ENCODE measurements at regions not wholly inside any gene's neighbourhood (a gene's known extent, or its start where the extent isn't known, plus 50 kb on each side); places are given as distances from the start of the nearest gene placed in this dataset.
"Not testable (repeated sequence)": the region's sequence is repeated elsewhere in the genome, so short reads cannot be mapped to it uniquely, and the experiment has no call there.

DNA sequence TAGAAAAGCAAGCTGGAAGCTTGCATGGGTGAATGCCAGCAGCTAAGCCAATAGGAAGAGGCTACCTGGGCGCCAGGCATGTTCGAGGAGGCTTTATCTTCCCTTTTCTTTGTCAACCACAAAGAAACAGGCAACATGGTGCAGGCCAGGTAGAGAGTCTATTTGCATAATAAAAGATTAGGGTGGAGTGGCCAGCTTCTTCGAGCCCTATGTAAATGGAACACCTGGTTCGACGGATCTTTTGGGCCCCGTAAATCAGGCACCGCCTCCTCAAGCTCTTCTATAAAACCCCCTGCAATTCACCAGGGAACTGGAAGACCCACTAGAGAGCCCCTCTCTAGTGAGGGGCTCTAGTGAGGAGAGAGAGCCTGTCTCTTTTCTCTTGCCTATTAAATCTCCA, 1106.2 kb upstream of the CELF2 start:
- no peak for DNase-seq

DNA sequence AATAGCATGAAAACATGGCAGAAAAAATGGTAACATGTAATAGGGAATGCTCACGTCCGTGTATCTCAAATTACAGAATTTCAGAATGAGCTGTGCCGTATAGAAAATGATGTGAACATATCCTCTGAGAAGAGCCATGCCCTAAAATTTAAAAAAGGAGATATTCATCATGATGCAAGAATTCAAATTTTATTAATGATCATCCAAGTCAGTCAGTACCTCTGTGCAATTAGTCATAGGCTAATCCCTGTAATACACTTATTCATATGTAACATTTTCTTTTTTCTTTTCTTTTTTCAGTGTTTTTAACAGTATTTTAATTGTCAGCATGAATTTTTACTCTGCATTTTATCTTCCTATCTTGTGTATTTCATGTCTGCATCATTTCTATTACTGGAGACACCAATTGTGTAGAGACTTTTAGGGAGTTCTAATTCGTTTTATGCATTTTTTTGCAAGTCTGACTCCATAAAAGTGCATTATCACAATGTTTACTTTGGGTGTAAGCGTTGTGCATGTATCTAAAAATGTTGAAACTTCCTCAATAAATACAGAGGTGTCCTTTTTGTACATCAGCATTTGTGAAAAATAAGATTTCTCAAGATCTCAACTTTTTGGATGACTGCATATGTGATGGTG, 1103.7 kb upstream of the CELF2 start:
- DNase-seq: no peak

DNA sequence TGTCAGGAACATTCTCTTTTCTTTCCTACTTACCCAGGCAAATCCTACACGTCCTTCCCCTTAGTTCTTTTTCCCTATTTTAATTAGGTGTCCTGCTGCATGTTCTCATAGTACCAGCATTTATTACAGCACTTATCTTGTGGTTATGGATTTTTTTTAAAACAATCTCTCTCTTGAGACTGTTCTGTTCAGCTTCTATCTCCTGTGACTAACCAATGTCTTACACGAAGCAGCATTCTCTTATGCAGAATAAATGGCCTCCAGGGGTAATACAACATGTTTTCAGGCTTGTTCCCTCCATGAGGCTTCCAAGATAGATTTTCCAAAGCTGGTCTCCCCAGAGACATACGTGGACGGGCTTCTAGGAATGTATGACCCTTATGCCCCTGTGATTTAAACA, 1096.1 kb upstream of the CELF2 start:
- no peak for DNase-seq

DNA sequence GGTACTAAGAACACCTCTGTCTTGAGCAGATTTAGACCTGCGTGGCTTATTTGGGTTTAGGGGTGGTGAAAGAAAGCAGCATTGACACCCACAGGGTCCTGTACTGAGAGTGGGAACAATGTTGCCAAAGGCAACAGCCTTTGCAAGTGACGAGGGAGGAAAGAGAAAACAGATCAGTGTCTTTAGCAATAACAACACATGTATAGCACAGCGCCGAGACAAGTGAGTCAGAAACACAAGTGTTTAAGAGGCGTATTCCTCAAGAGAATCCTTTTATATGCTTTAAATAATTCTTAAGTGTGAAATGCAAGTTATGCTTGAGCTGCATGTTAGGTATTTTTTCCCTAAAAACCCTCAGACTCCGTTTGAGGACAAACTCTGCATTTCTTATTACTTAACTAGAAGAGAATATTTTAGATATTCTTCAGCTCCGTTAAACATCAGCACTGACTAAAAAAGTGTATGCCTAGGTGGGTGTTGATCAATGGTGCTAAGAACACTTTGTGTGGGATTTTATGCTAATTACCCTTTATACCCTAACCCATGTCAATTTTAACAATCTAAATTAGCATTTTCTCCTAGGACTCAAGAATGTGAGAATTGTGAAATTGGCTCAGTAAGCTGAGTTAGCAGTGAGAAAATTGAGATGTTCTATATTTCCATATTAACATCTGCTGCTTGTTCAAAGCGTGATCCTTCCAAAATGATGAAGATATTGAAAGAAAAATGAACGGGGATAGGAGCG, 1095.4 kb upstream of the CELF2 start:
- DNase-seq: no peak

DNA sequence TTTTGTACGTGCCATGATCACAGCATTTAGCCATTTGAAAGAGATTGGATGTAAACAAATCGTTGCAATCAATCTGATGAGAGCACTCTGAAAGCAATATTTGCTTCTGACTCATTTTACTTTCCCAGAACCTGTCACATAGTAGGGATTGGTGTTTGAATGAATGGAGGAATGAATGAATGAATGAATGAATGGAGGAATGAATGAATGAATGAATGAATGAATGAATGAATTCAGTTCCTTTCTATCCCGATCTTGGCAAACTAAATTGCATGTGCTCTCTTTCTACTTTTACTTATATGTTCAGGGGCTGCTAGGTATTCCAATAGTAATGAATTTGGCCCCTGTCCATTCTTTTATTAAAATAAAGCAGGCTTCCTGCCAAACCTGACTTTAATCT, 1091.7 kb upstream of the CELF2 start:
- DNase-seq: no peak

DNA sequence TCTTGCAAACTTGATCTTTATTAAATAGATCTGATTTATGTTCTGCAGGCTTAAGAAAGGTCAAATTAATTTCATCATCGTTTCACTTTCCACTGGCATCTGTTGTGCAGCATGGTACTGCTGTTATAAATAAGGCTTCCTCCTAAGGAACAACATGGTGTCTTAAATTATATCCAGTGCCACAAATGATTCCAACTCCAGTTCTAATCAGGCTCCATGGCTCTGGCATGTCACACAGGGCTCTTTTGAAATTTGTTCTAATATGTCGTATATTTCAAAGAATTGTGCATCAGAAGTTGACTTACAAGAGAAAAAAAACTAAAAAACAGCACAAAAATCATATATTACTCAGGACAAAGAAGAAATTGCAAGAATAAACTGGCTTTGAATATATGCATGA, 1090.8 kb upstream of the CELF2 start:
- DNase-seq: no peak

DNA sequence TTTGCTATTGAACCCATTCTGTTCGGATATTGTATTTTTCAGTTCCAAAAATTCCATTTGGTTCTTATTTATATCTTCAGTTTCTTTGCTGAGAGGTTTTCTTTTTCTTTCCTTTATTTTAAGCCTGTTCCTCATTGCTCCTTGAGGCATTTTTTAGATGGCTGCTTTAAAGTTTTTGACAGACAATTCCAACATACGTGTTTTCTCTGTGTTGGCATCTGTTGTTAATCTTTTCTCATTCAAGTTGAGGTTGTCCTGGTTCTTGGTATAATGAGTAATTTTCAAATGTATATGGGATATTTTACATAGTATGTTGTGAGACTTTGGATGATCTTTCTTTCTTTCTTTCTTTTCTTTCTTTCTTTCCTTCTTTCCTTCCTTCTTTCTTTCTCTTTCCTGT, 1078.0 kb upstream of the CELF2 start:
- no peak for DNase-seq

DNA sequence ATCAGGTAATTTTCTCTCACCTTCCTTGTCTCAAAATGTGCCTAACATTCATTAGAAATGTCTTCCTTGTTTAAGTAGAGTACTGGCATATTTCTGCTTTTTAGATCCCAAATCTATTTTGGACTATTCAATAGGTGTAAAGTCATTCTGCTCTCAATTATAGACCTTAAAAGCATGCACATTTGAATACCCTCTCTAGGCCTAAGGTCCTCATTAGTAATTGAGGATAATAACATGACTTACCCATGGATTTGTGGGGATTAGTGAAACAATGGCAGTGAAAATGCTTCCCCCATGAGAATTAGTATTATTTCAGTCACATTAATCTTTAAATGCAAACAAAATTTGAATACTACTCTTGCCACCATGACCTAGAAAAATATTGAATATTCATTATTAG, 1073.0 kb upstream of the CELF2 start:
- DNase-seq: no peak

DNA sequence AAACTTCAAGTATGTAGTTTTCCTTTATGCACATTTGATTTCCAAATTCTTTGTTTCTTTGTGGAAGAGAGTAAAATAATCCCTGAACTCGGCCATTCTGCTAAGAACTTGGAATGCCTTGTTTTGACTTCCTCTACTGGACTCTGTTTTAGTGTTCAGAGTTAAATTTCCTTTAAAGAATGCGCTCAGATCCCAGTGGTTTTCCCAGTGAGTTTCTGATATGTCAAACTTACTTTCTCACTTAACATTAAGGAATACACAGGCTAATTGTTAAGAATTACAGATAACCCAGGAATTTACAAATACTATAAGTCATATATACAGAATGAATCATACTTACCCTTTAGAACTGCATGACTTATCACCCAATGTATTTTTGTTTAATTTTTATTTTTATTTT, 1067.6 kb upstream of the CELF2 start:
- DNase-seq: no peak

DNA sequence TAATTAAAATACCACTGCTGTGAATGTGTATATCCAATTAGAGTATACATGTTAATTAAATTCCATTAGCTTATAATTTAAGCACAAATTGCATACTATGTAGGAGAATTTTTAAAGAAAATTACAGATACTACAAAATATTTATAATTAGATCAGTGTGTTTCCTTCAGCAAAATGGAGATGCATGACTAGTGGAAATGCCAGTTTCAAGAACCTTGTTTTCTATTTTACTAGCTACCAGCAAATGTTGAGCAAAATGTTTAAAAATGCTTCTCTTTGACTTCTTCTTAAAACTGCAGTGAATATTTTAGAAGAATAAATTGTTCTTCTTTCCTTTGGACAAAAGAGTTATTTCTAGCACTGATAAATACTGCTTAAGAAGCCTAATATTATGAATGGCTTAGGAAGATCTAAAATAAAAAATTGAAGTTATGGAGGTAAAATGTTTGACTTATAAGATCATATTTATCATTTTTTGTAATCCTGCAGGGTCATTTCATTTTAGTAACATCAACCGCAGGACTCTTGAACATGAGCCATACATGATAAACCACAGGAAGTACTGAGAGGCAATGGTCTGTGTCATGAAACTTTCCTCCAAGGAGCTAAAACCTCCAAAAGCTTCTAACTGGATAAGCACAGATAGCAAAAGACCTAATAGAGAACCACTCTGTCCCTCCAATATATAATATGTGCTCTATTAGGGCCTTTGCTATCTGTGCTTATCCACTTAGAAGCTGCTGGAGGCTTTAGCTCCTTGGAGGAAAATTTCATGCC, 1066.0 kb upstream of the CELF2 start:
- no peak for DNase-seq

DNA sequence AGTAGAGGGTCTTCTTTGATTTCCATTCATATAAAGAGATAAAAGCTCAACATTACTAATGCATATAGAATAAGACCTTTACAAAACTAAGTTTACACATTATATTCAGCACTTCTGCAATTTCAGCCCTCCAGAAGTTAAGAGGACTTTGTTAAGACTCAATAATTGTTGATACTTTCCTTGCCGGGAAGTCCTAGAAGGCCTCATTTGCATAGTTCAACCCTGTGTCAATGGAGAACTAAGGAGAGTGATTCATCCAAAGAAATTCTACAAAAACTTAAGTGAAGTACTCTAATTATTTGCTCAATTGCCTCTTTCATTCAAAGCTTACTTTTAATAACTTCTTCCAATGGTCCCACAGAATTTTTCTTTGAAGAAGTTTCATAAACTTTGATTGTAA, 1060.3 kb upstream of the CELF2 start:
- DNase-seq: no peak

DNA sequence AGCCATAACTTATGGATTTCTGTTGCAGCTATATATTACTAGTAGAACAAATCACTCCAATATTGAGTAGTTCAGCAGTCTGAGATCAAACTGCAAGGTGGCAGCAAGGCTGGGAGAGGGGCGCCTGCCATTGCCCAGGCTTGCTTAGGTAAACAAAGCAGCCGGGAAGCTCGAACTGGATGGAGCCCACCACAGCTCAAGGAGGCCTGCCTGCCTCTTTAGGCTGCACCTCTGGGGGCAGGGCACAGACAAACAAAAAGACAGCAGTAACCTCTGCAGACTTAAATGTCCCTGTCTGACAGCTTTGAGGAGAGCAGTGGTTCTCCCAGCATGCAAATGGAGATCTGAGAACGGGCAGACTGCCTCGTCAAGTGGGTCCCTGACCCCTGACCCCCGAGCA, 1059.8 kb upstream of the CELF2 start:
- DNase-seq: not testable (repeated sequence)

DNA sequence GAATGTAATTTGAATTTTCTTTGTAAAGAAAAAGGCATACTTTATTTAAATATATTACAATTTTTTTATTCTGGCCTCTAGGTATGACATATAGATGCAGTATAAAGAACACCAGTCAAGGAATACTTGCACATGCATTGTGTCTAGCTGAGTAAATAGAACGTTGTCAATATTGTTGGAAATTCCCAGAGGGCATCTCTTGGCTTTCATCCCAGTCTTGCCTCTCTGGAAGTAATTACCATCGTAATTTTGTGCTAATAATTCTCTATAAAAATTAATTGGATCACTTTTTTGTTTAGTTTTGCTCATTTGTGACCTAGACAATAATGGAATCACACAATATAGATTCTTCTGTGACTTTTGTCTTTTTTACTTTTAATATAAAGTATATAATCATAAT, 1052.3 kb upstream of the CELF2 start:
- DNase-seq: no peak

DNA sequence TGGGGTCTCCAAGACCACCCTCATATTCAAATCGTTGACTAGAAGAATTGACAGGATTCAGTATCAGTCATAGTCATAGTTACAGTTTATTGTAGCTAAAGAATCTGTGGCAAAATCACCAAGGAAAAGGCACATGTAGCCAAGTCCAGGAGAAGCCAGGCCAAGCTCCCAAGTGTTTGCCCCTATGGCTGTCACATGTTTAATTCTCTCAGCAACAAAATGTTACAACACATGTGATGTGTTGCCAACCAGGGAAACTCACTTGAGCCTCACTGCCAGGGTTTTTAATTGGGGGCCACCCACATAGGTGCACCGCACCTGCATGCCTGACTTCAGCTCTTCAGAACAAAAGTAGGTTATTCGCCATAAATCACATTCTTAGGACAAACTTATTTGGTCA, 1030.9 kb upstream of the CELF2 start:
- DNase-seq: no peak

DNA sequence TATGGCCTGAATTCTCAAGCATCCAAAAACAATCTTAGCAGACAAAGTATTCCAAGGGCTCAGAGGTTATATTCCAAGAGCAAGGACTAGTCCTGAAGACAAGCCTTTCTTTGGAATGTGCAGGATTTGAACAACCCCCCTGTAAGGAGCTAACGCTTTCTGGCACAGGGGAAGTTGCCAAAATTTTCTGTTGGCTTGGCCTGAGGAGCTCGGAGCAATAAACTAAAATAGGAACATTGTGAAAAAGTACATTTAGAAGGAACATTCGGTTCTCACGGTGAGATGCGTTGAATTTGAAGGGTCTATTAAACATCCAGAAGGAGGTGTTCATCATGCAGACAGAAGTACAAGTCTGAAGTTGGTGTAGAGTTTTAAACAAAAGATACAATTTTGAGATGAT, 1030.5 kb upstream of the CELF2 start:
- no peak for DNase-seq

DNA sequence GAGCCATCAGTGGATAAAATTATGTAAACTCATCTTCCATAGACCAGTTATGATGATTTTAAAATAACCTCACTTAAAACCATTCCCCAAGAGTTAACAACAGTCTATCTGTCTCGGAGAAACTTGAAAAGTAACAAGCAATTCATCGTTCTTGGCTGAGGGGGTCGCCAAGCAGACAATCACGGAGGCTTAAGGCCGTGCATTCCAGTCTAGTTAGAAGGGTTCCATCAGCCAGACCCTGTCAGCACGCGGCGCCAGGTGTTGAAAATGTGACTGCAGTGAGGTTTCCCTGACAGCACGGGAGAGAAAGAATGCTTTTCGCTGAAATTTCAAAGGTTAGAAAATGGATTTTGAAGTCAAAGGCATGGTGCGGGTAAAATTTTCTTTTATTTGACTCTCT, 1025.0 kb upstream of the CELF2 start:
- no peak for DNase-seq

DNA sequence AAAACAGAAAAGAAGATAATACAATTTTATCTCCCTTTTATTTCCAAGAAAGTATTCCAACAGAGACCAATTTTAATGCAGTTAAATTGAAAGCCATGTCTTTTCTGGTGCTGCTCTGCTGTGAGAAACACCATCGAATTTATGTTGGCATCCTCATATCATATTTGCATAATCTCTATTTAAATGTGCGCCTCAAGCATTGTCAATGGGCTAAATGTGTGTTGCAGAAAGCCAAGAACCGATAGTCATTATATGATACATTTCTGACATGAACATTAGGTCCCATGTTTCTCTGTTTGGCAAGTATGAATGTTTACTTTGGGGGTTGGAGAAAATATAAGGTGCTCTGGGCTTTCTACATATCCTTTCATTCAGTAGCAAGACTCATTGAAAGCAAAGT, 1023.5 kb upstream of the CELF2 start:
- no peak for DNase-seq

DNA sequence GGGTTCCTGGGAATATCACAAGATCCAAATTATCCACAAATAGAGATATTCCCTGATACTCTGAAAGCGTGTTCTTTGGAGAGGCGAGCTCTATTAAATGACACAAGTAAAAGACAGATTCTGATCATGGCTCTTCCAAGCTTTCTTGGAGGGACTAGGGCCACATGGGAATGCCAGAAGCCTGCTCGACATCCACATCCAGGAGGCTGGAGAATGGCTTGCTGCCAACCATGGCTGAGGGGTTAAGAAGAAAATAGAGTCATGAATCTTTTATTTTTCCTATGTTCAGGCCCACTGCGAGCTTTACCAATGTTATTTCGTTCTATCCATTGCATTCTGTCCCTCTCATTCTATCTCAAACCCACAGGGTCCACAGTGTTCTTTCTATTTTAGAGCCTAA, 1018.0 kb upstream of the CELF2 start:
- DNase-seq: no peak

DNA sequence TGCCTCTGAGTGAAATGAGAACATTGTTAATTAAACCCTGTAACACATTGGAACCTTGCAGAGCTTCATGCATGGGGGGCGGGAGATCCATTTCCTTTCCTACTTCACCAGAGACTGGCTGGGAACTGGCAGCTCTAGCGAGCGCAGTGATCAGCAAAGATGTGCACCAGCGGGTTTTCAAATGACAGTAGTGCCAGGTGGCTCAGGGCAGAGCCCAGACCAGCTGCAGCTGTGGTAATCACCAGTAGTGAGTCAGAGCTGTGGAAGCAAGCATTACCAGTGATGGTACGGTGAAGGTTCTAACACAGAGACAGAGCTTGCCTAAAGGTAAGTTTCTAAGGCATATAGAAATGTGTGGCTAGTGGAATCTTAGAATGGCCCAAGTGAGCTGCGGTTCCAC, 1009.7 kb upstream of the CELF2 start:
- no peak for DNase-seq

DNA sequence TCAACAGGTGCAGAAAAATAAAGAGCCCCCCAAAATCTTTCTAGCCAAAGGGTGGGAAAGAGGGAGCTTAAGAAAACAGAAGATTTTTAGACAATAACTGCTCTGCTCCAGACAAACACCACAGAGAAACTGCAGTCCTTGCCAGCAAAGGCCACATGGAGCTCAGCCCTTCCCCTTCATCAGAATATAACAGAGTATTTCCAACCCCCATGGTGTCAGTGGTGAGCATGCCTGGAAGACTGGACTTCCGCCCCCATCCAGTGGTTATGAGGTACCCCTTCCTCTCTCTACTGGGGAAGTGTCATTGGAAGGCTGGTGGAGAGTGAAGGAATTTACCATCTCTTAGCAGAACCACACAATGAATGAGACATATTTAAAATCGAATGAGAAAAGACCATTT, 1007.3 kb upstream of the CELF2 start:
- DNase-seq: no peak

DNA sequence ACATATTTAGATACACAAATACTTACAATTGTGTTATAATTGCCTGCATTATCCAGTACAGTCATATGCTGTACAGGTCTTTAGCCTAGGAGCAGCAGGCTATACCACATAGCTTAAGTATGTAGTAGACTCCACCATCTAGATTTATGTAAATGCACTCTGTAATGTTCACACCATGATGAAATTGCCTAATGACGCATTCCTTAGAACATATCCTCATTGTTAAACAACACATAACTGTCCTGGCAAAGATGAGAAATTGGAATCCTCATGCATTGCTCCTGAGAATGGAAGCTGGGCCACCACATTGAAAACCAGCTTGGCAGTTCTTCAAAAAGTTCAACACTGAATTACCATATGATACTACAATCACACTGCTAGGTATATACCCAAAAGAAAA, 1002.8 kb upstream of the CELF2 start:
- no peak for DNase-seq

DNA sequence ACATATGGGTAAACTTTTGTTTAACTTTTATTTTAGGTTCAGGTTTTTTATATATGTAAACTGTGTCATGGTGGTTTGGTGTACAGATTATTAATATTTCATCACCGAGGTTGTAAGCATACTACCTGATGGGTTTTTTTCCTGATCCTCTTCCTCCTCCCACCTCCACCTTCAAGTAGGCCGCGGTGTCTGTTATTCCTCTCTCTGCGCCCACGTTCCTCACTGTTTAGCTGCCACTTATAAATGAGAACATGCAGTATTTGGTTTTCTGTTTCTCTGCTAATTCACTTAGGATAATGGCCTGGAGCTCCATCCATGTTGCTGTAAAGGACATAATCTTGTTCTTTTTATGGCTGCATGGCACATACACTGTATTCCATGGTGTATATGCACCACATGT, 1000.0 kb upstream of the CELF2 start:
- DNase-seq: no peak

DNA sequence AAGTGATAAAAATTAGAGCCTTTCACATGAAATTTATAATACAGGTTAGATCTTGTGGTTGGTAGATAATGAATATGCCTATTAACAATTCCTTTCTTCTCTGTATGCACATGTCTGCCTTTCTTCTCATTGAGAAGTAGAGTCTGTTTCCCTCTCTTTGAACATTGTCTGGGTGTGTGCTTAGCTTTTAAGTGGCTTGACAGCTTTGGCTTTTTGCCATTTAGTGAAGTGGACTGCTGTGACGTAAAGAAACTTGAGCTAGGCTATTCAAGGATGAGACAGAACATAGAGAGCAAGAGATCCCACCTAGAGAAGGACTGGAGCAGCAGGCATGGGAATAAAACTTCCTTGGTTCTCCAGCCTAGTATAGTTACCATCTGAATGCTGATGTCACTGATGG, 996.7 kb upstream of the CELF2 start:
- no peak for DNase-seq

DNA sequence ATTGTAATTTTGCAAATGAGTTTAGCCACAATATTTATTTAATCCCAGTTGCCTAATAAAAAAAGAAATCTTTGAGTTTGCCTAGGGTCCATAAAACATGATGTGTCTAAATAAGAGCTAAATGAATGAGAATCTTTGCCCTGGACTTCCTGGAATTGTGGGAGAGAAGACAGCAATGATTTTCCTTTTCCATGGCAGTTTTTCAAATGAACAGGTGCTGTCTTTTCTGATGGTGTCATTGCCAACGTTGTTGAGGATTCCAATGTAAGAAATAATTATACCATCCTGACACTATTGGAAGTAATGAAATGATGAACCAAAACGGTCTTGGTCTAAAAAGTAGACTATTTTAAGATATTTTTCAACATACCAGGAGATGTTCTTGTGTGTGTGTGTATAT, 984.7 kb upstream of the CELF2 start:
- DNase-seq: no peak

All from SIG-M5 (cell line).